Tongue (tissue), 1 donor: ENCODE measurements at regions not wholly inside any gene's neighbourhood (a gene's known extent, or its start where the extent isn't known, plus 50 kb on each side); places are given as distances from the start of the nearest gene placed in this dataset.

Experiments used
- DNase-seq: peaks from one replicate; pipeline ENCODE4 v3.0.0-alpha.2; 2015

GRCh38 chr5:58246461-58246944, 213.4 kb downstream of the PLK2 start:
- DNase-seq: no peak

- peak; percentile 35 for DNase-seq
Observed at GRCh38 chr5:58245476-58245840, 214.4 kb downstream of the PLK2 start.

GRCh38 chr5:58244819-58245475, 214.9 kb downstream of the PLK2 start:
- no peak for DNase-seq

GRCh38 chr5:58241389-58241788, 218.5 kb downstream of the PLK2 start:
- DNase-seq: no peak

- no peak for DNase-seq
Observed at GRCh38 chr5:58240322-58240721, 219.6 kb downstream of the PLK2 start.

GRCh38 chr5:58239731-58240130, 220.2 kb downstream of the PLK2 start:
- DNase-seq: no peak

GRCh38 chr5:58239045-58239444, 220.8 kb downstream of the PLK2 start:
- DNase-seq: no peak

GRCh38 chr5:58236498-58236897, 223.4 kb downstream of the PLK2 start:
- no peak for DNase-seq

- DNase-seq: no peak
Observed at GRCh38 chr5:58235299-58235698, 224.6 kb downstream of the PLK2 start.

GRCh38 chr5:58232130-58232529, 227.8 kb downstream of the PLK2 start:
- DNase-seq: no peak

- DNase-seq: no peak
Observed at GRCh38 chr5:58231041-58231440, 228.8 kb downstream of the PLK2 start.

- no peak for DNase-seq
Observed at GRCh38 chr5:58228896-58229295, 231.0 kb downstream of the PLK2 start.

- DNase-seq: no peak
Observed at GRCh38 chr5:58227858-58228257, 232.0 kb downstream of the PLK2 start.

GRCh38 chr5:58224661-58225060, 235.2 kb downstream of the PLK2 start:
- no peak for DNase-seq

GRCh38 chr5:58224221-58224620, 235.7 kb downstream of the PLK2 start:
- no peak for DNase-seq

- DNase-seq: no peak
Observed at GRCh38 chr5:58215364-58215763, 244.5 kb downstream of the PLK2 start.

GRCh38 chr5:58211441-58211840, 248.4 kb downstream of the PLK2 start:
- DNase-seq: no peak

GRCh38 chr5:58208674-58209073, 251.2 kb downstream of the PLK2 start:
- no peak for DNase-seq

GRCh38 chr5:58207076-58207475, 252.8 kb downstream of the PLK2 start:
- DNase-seq: no peak

GRCh38 chr5:58204966-58205365, 254.9 kb downstream of the PLK2 start:
- DNase-seq: no peak

- DNase-seq: no peak
Observed at GRCh38 chr5:58202941-58203444, 256.9 kb downstream of the PLK2 start.

GRCh38 chr5:58201922-58202648, 257.8 kb downstream of the PLK2 start:
- no peak for DNase-seq

GRCh38 chr5:58200451-58200850, 259.4 kb downstream of the PLK2 start:
- DNase-seq: no peak

- no peak for DNase-seq
Observed at GRCh38 chr5:58199087-58199486, 260.8 kb downstream of the PLK2 start.
